ENCODE measurements at regions not wholly inside any gene's neighbourhood (a gene's known extent, or its start where the extent isn't known, plus 50 kb on each side); places are given as distances from the start of the nearest gene placed in this dataset.

- no peak overlapping the region for H3K4me3 ChIP-seq
- peaks cover 0 to 5% (median 0%) of the 10 kb centered on the region in 7 donors for H3K27me3 ChIP-seq (replicated peaks in 1 of 7)
- H3K27ac ChIP-seq, result no peak overlapping the region
- 89 to 96% (median 94%) methylated on average over 8 of the region's 8 CpGs for WGBS, 5 donors
- H3K4me1 ChIP-seq, result no peaks in the 10 kb centered on the region
- no peaks in the 10 kb centered on the region for H3K36me3 ChIP-seq
- no peaks in the 10 kb centered on the region for H3K9me3 ChIP-seq
- TF ChIP-seq POLR2AphosphoS5 (IDR thresholded peaks at IDR 0.05), result no peak
- TF ChIP-seq POLR2A (IDR thresholded peaks at IDR 0.05), result no peak
- no peak for TF ChIP-seq CTCF (IDR thresholded peaks at IDR 0.05 in 8 of 11, conservative IDR thresholded peaks at IDR 0.05 in 3 of 11)
- intact Hi-C loops (cut with DNase I; ENCODE audit: low total_unique reads), result no loop called here
- no peak for DNase-seq
These were observed 175.4 kb downstream of the SNX10 start for GRCh38 chr7:26467104-26467503.

GRCh38 chr7:26467541-26467940 lies 175.9 kb downstream of the SNX10 start:
- Histone ChIP-seq H3K27me3 (replicated peaks in 1 of 7) (peaks cover 0 to 5% (median 0%) of the 10 kb centered on the region in 7 donors), H3K36me3 (no peaks in the 10 kb centered on the region), H3K4me3 (no peak overlapping the region), H3K27ac (no peak overlapping the region), H3K9me3 (no peaks in the 10 kb centered on the region), H3K4me1 (no peaks in the 10 kb centered on the region)
- TF ChIP-seq CTCF (IDR thresholded peaks at IDR 0.05 in 8 of 11, conservative IDR thresholded peaks at IDR 0.05 in 3 of 11) (no peak), POLR2A (IDR thresholded peaks at IDR 0.05) (no peak), POLR2AphosphoS5 (IDR thresholded peaks at IDR 0.05) (no peak)
- no peak for DNase-seq
- WGBS, 5 donors, result 55 to 74% (median 65%) methylated on average over 3 of the region's 3 CpGs
- intact Hi-C loops (cut with DNase I; ENCODE audit: low total_unique reads), result no loop called here

GRCh38 chr7:26468625-26469024 lies 177.0 kb downstream of the SNX10 start:
- Histone ChIP-seq H3K4me1 (no peaks in the 10 kb centered on the region), H3K27me3 (replicated peaks in 1 of 7) (peaks cover 0 to 5% (median 0%) of the 10 kb centered on the region in 7 donors), H3K36me3 (no peaks in the 10 kb centered on the region), H3K27ac (no peak overlapping the region), H3K9me3 (no peaks in the 10 kb centered on the region), H3K4me3 (no peak overlapping the region)
- TF ChIP-seq POLR2A (IDR thresholded peaks at IDR 0.05) (no peak), CTCF (IDR thresholded peaks at IDR 0.05 in 8 of 11, conservative IDR thresholded peaks at IDR 0.05 in 3 of 11) (no peak), POLR2AphosphoS5 (IDR thresholded peaks at IDR 0.05) (no peak)
- WGBS, 5 donors, result 78 to 97% (median 92%) methylated on average over 4 to 7 of the region's 7 CpGs
- no peak for DNase-seq
- intact Hi-C loops (cut with DNase I; ENCODE audit: low total_unique reads), result no loop called here

GRCh38 chr7:26469188-26469587 lies 177.5 kb downstream of the SNX10 start:
- Histone ChIP-seq H3K4me3 (no peak overlapping the region), H3K9me3 (no peaks in the 10 kb centered on the region), H3K27me3 (replicated peaks in 1 of 7) (peaks cover 0 to 5% (median 0%) of the 10 kb centered on the region in 7 donors), H3K27ac (no peak overlapping the region), H3K36me3 (no peaks in the 10 kb centered on the region), H3K4me1 (no peaks in the 10 kb centered on the region)
- no peak for DNase-seq
- intact Hi-C loops (cut with DNase I; ENCODE audit: low total_unique reads), result no loop called here
- WGBS, 5 donors, result 60 to 85% (median 80%) methylated on average over 1 of the region's 1 CpG
- no peak for TF ChIP-seq POLR2A (IDR thresholded peaks at IDR 0.05)
- TF ChIP-seq POLR2AphosphoS5 (IDR thresholded peaks at IDR 0.05), result no peak

- Histone ChIP-seq H3K27me3 (replicated peaks in 1 of 7) (no peaks in the 10 kb centered on the region), H3K36me3 (no peaks in the 10 kb centered on the region), H3K4me3 (no peak overlapping the region), H3K4me1 (no peaks in the 10 kb centered on the region), H3K9me3 (no peaks in the 10 kb centered on the region), H3K27ac (no peak overlapping the region)
- DNase-seq, result no peak
- no peak for TF ChIP-seq CTCF (IDR thresholded peaks at IDR 0.05 in 8 of 11, conservative IDR thresholded peaks at IDR 0.05 in 3 of 11)
- TF ChIP-seq POLR2AphosphoS5 (IDR thresholded peaks at IDR 0.05), result no peak
- TF ChIP-seq POLR2A (IDR thresholded peaks at IDR 0.05), result no peak
- intact Hi-C loops (cut with DNase I; ENCODE audit: low total_unique reads), result no loop called here
- 79 to 90% (median 85%) methylated on average over 7 of the region's 7 CpGs for WGBS, 5 donors
These were observed 179.0 kb downstream of the SNX10 start for GRCh38 chr7:26470691-26471090.

Data from spleen (tissue), 11 donors.